GM23338 (cell line): ENCODE measurements at regions not wholly inside any gene's neighbourhood (a gene's known extent, or its start where the extent isn't known, plus 50 kb on each side); places are given as distances from the start of the nearest gene placed in this dataset.

Experiments used
- ATAC-seq: fragments of 200-7000 bp; cut with Tn5 transposase; 3 replicates; pipeline ENCODE4 v1.9.1; 2020
- DNase-seq: peaks from one replicate; pipeline ENCODE4 v3.0.0-alpha.2; 2015; ENCODE audit warnings: low spot score
- H2AFZ ChIP-seq: fragments of 200-600 bp; sonication (generic); 2 replicates; pipeline ENCODE4 v1.8.0; 2016; ENCODE audit warnings: antibody characterized with exemption, mild to moderate bottlenecking, moderate library complexity
- H3F3A ChIP-seq: fragments of 200-600 bp; sonication (generic); replicated peaks from 2 replicates; pipeline ENCODE4 v1.8.0; 2017; ENCODE audit warnings: antibody characterized with exemption, mixed run types, low read depth
- H3K27ac ChIP-seq: fragments of 200-600 bp; sonication (generic); 2 replicates; pipeline ENCODE4 v1.6.1; 2016; ENCODE audit warnings: low read depth
- H3K27me3 ChIP-seq: fragments of 200-600 bp; sonication (generic); 2 replicates; pipeline ENCODE4 v1.8.0; 2016; ENCODE audit warnings: mild to moderate bottlenecking, mixed run types, moderate library complexity; ENCODE audit not compliant: insufficient read depth
- H3K36me3 ChIP-seq: fragments of 200-600 bp; sonication (generic); 2 replicates; pipeline ENCODE4 v1.8.0; 2016; ENCODE audit warnings: mild to moderate bottlenecking; ENCODE audit not compliant: insufficient read depth
- H3K4me1 ChIP-seq: fragments of 200-600 bp; sonication (generic); 2 replicates; pipeline ENCODE4 v1.8.0; 2016; ENCODE audit warnings: mild to moderate bottlenecking, moderate library complexity; ENCODE audit not compliant: insufficient read depth
- H3K4me2 ChIP-seq: fragments of 200-600 bp; sonication (generic); 2 replicates; pipeline ENCODE4 v1.7.1; 2017; ENCODE audit warnings: mixed run types
- H3K4me3 ChIP-seq: fragments of 200-600 bp; sonication (generic); 2 replicates; pipeline ENCODE4 v1.6.1; 2016; ENCODE audit warnings: mixed run types
- H3K79me2 ChIP-seq: fragments of 200-600 bp; sonication (generic); replicated peaks from 2 replicates; pipeline ENCODE4 v1.8.0; 2017; ENCODE audit warnings: mild to moderate bottlenecking; ENCODE audit not compliant: insufficient read depth
- H3K9me2 ChIP-seq: fragments of 200-600 bp; sonication (generic); 2 replicates; pipeline ENCODE4 v1.8.0; 2017; ENCODE audit not compliant: insufficient read depth
- H4K20me1 ChIP-seq: fragments of 200-600 bp; sonication (generic); replicated peaks from 2 replicates; pipeline ENCODE4 v1.8.0; 2017; ENCODE audit warnings: mild to moderate bottlenecking; ENCODE audit not compliant: insufficient read depth
- H3K27ac Mint-ChIP-seq: 2 replicates; pipeline ENCODE4 v1.8.0; 2020; ENCODE audit warnings: inconsistent platforms, mild to moderate bottlenecking, moderate library complexity, mixed read lengths
- H3K27me3 Mint-ChIP-seq: 3 replicates; pipeline ENCODE4 v1.8.0; 2022; ENCODE audit warnings: low read depth, mild to moderate bottlenecking, moderate library complexity, mixed read lengths, inconsistent platforms; ENCODE audit not compliant: insufficient read depth, poor library complexity
- H3K36me3 Mint-ChIP-seq: 3 replicates; pipeline ENCODE4 v1.8.0; 2021; ENCODE audit warnings: low read depth, mild to moderate bottlenecking, inconsistent platforms, moderate library complexity, mixed read lengths
- H3K4me1 Mint-ChIP-seq: 3 replicates; pipeline ENCODE4 v1.8.0; 2020; ENCODE audit warnings: mild to moderate bottlenecking, inconsistent platforms, mixed read lengths
- H3K4me3 Mint-ChIP-seq: 3 replicates; pipeline ENCODE4 v1.8.0; 2021; ENCODE audit warnings: moderate library complexity, mild to moderate bottlenecking, inconsistent platforms, mixed read lengths
- H3K9me3 Mint-ChIP-seq: 3 replicates; pipeline ENCODE4 v1.8.0; 2020; ENCODE audit warnings: moderate library complexity, mild to moderate bottlenecking, inconsistent platforms, mixed read lengths
- CREB1 ChIP-seq: fragments of 250-450 bp; sonication (Bioruptor Pico); IDR thresholded peaks from 2 replicates; pipeline ENCODE4 v1.5.0; 2020; ENCODE audit warnings: low read depth, mild to moderate bottlenecking, moderate library complexity
- EZH2 ChIP-seq: fragments of 200-600 bp; sonication (generic); IDR thresholded peaks from one replicate; pipeline ENCODE4 v1.8.0; 2017; ENCODE audit warnings: antibody characterized with exemption, mild to moderate bottlenecking, low read depth; ENCODE audit not compliant: unreplicated experiment
- EZH2phosphoT487 ChIP-seq: fragments of 200-600 bp; sonication (generic); IDR thresholded peaks from one replicate; pipeline ENCODE4 v1.8.1; 2018; ENCODE audit warnings: antibody characterized with exemption; ENCODE audit not compliant: unreplicated experiment
- JUNB ChIP-seq: IDR thresholded peaks from one replicate; pipeline ENCODE4 v1.6.1; 2016; ENCODE audit warnings: antibody characterized with exemption; ENCODE audit not compliant: unreplicated experiment
- NANOG ChIP-seq: IDR thresholded peaks from 2 replicates; pipeline ENCODE4 v1.6.1; 2016; ENCODE audit warnings: antibody characterized with exemption, borderline replicate concordance
- POLR2AphosphoS5 ChIP-seq: IDR thresholded peaks from 2 replicates; pipeline ENCODE4 v1.6.1; 2016; ENCODE audit warnings: antibody characterized with exemption, low read depth
- STAT1 ChIP-seq: IDR thresholded peaks from one replicate; pipeline ENCODE4 v1.6.1; 2016; ENCODE audit warnings: antibody characterized with exemption; ENCODE audit not compliant: unreplicated experiment
- ZNF114 ChIP-seq: fragments of 250-450 bp; sonication (Bioruptor Pico); IDR thresholded peaks from 2 replicates; pipeline ENCODE4 v1.5.0; 2020; ENCODE audit warnings: mild to moderate bottlenecking, moderate library complexity
- ZNF331 ChIP-seq: fragments of 250-450 bp; sonication (Bioruptor Pico); IDR thresholded peaks from 2 replicates; pipeline ENCODE4 v1.5.0; 2020; ENCODE audit warnings: low read depth, mild to moderate bottlenecking, moderate library complexity
- TF ChIP-seq, protein P1 (sequence below): fragments of 250-450 bp; sonication (Bioruptor Pico); IDR thresholded peaks from 2 replicates; pipeline ENCODE4 v1.5.0; 2020; ENCODE audit warnings: mild to moderate bottlenecking, moderate library complexity
- TF ChIP-seq, protein P2 (sequence below): IDR thresholded peaks from one replicate; pipeline ENCODE4 v1.6.1; 2018; ENCODE audit warnings: antibody characterized with exemption; ENCODE audit not compliant: unreplicated experiment
- TF ChIP-seq, protein P3 (sequence below), 2 experiments: fragments of 200-600 bp in 1 of 2; sonication (generic) in 1 of 2; conservative IDR thresholded peaks; 2 replicates each; pipeline versions ENCODE4 v1.5.1 to v1.6.1; 2016 to 2017; ENCODE audit warnings: antibody characterized with exemption in 2 of 2, low read depth in 2 of 2, mild to moderate bottlenecking in 2 of 2, moderate library complexity in 1 of 2
- TF ChIP-seq, protein P4 (sequence below): IDR thresholded peaks from 2 replicates; pipeline ENCODE4 v1.6.1; 2016; ENCODE audit warnings: antibody characterized with exemption

DNA sequence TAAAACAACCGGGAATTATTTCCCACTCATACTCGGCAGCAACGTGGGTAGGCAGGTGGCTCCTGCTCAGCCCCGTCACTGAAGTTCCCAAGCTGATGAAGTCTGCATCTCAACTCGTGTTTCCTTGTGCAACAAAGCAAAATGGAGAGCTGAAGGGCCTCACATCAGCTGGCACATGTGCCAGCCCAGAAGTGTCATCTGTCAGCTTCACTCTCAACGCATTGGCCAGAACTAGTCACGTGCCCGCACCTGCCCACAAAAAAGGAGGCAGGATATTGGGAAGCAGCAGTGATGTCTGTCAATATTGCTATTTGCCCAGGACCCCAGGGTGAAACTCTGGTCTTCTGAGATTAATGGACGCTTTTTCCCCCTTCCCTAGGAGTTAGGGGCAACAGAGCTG, 344.0 kb downstream of the BCL11B start (continued):
- TF ChIP-seq, protein P1, sequence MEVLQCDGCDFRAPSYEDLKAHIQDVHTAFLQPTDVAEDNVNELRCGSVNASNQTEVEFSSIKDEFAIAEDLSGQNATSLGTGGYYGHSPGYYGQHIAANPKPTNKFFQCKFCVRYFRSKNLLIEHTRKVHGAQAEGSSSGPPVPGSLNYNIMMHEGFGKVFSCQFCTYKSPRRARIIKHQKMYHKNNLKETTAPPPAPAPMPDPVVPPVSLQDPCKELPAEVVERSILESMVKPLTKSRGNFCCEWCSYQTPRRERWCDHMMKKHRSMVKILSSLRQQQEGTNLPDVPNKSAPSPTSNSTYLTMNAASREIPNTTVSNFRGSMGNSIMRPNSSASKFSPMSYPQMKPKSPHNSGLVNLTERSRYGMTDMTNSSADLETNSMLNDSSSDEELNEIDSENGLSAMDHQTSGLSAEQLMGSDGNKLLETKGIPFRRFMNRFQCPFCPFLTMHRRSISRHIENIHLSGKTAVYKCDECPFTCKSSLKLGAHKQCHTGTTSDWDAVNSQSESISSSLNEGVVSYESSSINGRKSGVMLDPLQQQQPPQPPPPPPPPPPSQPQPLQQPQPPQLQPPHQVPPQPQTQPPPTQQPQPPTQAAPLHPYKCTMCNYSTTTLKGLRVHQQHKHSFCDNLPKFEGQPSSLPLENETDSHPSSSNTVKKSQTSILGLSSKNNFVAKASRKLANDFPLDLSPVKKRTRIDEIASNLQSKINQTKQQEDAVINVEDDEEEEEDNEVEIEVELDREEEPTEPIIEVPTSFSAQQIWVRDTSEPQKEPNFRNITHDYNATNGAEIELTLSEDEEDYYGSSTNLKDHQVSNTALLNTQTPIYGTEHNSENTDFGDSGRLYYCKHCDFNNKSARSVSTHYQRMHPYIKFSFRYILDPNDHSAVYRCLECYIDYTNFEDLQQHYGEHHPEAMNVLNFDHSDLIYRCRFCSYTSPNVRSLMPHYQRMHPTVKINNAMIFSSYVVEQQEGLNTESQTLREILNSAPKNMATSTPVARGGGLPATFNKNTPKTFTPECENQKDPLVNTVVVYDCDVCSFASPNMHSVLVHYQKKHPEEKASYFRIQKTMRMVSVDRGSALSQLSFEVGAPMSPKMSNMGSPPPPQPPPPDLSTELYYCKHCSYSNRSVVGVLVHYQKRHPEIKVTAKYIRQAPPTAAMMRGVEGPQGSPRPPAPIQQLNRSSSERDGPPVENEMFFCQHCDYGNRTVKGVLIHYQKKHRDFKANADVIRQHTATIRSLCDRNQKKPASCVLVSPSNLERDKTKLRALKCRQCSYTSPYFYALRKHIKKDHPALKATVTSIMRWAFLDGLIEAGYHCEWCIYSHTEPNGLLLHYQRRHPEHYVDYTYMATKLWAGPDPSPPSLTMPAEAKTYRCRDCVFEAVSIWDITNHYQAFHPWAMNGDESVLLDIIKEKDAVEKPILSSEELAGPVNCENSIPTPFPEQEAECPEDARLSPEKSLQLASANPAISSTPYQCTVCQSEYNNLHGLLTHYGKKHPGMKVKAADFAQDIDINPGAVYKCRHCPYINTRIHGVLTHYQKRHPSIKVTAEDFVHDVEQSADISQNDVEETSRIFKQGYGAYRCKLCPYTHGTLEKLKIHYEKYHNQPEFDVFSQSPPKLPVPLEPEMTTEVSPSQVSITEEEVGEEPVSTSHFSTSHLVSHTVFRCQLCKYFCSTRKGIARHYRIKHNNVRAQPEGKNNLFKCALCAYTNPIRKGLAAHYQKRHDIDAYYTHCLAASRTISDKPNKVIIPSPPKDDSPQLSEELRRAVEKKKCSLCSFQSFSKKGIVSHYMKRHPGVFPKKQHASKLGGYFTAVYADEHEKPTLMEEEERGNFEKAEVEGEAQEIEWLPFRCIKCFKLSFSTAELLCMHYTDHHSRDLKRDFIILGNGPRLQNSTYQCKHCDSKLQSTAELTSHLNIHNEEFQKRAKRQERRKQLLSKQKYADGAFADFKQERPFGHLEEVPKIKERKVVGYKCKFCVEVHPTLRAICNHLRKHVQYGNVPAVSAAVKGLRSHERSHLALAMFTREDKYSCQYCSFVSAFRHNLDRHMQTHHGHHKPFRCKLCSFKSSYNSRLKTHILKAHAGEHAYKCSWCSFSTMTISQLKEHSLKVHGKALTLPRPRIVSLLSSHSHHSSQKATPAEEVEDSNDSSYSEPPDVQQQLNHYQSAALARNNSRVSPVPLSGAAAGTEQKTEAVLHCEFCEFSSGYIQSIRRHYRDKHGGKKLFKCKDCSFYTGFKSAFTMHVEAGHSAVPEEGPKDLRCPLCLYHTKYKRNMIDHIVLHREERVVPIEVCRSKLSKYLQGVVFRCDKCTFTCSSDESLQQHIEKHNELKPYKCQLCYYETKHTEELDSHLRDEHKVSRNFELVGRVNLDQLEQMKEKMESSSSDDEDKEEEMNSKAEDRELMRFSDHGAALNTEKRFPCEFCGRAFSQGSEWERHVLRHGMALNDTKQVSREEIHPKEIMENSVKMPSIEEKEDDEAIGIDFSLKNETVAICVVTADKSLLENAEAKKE (CRISPR knock-in tag): no peak
- TF ChIP-seq JUNB: no peak

DNA sequence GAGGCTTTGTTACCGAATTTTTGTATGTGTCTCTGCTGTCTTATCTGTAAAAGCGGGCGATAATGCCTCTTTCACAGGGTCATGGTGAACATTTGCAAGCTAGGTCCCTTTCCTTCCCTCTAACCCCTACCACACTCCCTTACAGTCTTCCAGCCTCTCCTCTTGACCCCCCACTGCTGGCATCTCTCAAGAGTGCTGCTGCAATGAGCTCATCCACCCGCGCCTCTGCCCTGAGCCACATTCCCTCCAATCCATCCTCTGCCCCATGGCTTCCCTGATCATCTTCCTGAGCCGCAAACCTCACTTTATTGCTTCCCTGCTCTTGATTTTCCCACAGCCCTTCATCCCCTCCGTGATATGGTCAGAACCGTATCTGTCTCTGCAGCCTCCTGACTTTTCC, 343.6 kb downstream of the BCL11B start:
- Mint-ChIP-seq H3K27me3 (peaks cover 6% of the 10 kb centered on the region), H3K4me3 (no peak overlapping the region), H3K27ac (no peak overlapping the region), H3K36me3 (no peaks in the 10 kb centered on the region), H3K9me3 (no peaks in the 10 kb centered on the region), H3K4me1 (no peaks in the 10 kb centered on the region)
- no peaks in the 10 kb centered on the region for H3K9me2 ChIP-seq
- no peak overlapping the region for H3K27ac ChIP-seq
- no peaks in the 10 kb centered on the region for H3K4me1 ChIP-seq
- H3K79me2 ChIP-seq: no peaks in the 10 kb centered on the region
- peak; percentile 55; the same call in 2 of the 3 replicates for ATAC-seq
- no peak for DNase-seq
- H4K20me1 ChIP-seq: no peaks in the 10 kb centered on the region
- no peaks in the 10 kb centered on the region for H3F3A ChIP-seq
- H2AFZ ChIP-seq: no peak overlapping the region
- no peaks in the 10 kb centered on the region for H3K36me3 ChIP-seq
- H3K4me3 ChIP-seq: no peak overlapping the region
- no peak overlapping the region for H3K4me2 ChIP-seq
- no peaks in the 10 kb centered on the region for H3K27me3 ChIP-seq
- TF ChIP-seq, protein P2, sequence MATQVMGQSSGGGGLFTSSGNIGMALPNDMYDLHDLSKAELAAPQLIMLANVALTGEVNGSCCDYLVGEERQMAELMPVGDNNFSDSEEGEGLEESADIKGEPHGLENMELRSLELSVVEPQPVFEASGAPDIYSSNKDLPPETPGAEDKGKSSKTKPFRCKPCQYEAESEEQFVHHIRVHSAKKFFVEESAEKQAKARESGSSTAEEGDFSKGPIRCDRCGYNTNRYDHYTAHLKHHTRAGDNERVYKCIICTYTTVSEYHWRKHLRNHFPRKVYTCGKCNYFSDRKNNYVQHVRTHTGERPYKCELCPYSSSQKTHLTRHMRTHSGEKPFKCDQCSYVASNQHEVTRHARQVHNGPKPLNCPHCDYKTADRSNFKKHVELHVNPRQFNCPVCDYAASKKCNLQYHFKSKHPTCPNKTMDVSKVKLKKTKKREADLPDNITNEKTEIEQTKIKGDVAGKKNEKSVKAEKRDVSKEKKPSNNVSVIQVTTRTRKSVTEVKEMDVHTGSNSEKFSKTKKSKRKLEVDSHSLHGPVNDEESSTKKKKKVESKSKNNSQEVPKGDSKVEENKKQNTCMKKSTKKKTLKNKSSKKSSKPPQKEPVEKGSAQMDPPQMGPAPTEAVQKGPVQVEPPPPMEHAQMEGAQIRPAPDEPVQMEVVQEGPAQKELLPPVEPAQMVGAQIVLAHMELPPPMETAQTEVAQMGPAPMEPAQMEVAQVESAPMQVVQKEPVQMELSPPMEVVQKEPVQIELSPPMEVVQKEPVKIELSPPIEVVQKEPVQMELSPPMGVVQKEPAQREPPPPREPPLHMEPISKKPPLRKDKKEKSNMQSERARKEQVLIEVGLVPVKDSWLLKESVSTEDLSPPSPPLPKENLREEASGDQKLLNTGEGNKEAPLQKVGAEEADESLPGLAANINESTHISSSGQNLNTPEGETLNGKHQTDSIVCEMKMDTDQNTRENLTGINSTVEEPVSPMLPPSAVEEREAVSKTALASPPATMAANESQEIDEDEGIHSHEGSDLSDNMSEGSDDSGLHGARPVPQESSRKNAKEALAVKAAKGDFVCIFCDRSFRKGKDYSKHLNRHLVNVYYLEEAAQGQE: no peak
- TF ChIP-seq CREB1: no peak
- TF ChIP-seq ZNF114 (CRISPR knock-in tag): no peak
- TF ChIP-seq, protein P3, sequence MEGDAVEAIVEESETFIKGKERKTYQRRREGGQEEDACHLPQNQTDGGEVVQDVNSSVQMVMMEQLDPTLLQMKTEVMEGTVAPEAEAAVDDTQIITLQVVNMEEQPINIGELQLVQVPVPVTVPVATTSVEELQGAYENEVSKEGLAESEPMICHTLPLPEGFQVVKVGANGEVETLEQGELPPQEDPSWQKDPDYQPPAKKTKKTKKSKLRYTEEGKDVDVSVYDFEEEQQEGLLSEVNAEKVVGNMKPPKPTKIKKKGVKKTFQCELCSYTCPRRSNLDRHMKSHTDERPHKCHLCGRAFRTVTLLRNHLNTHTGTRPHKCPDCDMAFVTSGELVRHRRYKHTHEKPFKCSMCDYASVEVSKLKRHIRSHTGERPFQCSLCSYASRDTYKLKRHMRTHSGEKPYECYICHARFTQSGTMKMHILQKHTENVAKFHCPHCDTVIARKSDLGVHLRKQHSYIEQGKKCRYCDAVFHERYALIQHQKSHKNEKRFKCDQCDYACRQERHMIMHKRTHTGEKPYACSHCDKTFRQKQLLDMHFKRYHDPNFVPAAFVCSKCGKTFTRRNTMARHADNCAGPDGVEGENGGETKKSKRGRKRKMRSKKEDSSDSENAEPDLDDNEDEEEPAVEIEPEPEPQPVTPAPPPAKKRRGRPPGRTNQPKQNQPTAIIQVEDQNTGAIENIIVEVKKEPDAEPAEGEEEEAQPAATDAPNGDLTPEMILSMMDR (conservative IDR thresholded peaks at IDR 0.05; ENCODE audit: low read depth in 2 of 2): no peak
- no peak for TF ChIP-seq POLR2AphosphoS5
- TF ChIP-seq EZH2: no peak
- no peak for TF ChIP-seq ZNF331 (CRISPR knock-in tag)
- TF ChIP-seq STAT1: no peak
- TF ChIP-seq EZH2phosphoT487: no peak
- TF ChIP-seq, protein P4, sequence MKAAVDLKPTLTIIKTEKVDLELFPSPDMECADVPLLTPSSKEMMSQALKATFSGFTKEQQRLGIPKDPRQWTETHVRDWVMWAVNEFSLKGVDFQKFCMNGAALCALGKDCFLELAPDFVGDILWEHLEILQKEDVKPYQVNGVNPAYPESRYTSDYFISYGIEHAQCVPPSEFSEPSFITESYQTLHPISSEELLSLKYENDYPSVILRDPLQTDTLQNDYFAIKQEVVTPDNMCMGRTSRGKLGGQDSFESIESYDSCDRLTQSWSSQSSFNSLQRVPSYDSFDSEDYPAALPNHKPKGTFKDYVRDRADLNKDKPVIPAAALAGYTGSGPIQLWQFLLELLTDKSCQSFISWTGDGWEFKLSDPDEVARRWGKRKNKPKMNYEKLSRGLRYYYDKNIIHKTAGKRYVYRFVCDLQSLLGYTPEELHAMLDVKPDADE: no peak
- no peak for TF ChIP-seq NANOG
- TF ChIP-seq JUNB: no peak
